ENCODE measurements at regions not wholly inside any gene's neighbourhood (a gene's known extent, or its start where the extent isn't known, plus 50 kb on each side); places are given as distances from the start of the nearest gene placed in this dataset.

GRCh38 chr3:5580826-5581225 is 393.3 kb downstream of the EDEM1 start:
- ATAC-seq (no peak), DNase-seq (ENCODE audit: low read depth in 1 of 2, low spot score in 1 of 2) (no peak), FAIRE-seq (no peak)
- H3K9me3 ChIP-seq: no peaks in the 10 kb centered on the region
- H3K4me2 ChIP-seq: no peak overlapping the region
- ChIA-PET POLR2A (no interaction called here), CTCF (interaction anchor here (0.5 to 0.6 kb wide), 2 partner anchors 554 to 684 kb away, joined by 3 read pairs; no protein-coding TSS in a partner anchor)
- WGBS (ENCODE audit: missing lambda C conversion rate): 2% methylated on average over 2 of the region's 2 CpGs
- TF ChIP-seq POLR2A (IDR thresholded peaks at IDR 0.05; ENCODE audit: low read length): no peak
- no peak overlapping the region for H3K4me3 ChIP-seq
- H3K4me1 ChIP-seq: no peaks in the 10 kb centered on the region
- no peak overlapping the region for H3K27ac ChIP-seq

GRCh38 chr3:5581743-5582142 is 394.2 kb downstream of the EDEM1 start:
- ChIA-PET POLR2A (no interaction called here), CTCF (no interaction called here)
- Histone ChIP-seq H3K4me3 (no peak overlapping the region), H3K4me1 (no peaks in the 10 kb centered on the region), H3K4me2 (no peak overlapping the region), H3K9me3 (no peaks in the 10 kb centered on the region), H3K27ac (no peak overlapping the region)
- DNase-seq (ENCODE audit: low read depth in 1 of 2, low spot score in 1 of 2): no peak
- WGBS (ENCODE audit: missing lambda C conversion rate): 6% methylated on average over 2 of the region's 2 CpGs
- no peak for ATAC-seq
- no peak for FAIRE-seq
- TF ChIP-seq KDM1A (IDR thresholded peaks at IDR 0.05; ENCODE audit: low read depth) (no peak), ZFP36 (IDR thresholded peaks at IDR 0.05; ENCODE audit: borderline replicate concordance, partially characterized antibody) (no peak)

DNA sequence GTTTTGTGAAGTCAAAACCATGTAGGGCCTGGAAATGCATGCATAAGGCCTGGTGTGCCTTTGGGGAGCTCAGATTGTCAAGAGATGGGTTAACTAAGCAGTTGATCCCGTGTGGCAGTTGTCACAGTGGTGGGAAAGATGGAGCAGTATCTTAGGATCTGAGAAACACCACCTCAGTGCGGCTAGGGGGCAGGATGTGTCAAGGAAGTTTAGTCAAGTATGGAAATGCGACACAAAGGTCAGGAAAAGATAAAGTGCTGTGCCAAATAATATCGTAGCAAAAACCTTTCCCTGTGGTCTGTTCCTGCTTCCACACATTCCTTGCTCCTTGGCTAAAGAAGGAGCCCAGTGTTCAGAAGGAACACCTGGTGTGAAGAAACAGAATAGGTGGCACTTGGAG is 396.4 kb downstream of the EDEM1 start:
- no peak overlapping the region for H3K4me2 ChIP-seq
- no peak overlapping the region for H3K27ac ChIP-seq
- no peak for TF ChIP-seq CHD4 (IDR thresholded peaks at IDR 0.05; ENCODE audit: borderline replicate concordance)
- TF ChIP-seq, protein P1, sequence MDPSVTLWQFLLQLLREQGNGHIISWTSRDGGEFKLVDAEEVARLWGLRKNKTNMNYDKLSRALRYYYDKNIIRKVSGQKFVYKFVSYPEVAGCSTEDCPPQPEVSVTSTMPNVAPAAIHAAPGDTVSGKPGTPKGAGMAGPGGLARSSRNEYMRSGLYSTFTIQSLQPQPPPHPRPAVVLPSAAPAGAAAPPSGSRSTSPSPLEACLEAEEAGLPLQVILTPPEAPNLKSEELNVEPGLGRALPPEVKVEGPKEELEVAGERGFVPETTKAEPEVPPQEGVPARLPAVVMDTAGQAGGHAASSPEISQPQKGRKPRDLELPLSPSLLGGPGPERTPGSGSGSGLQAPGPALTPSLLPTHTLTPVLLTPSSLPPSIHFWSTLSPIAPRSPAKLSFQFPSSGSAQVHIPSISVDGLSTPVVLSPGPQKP (IDR thresholded peaks at IDR 0.05; ENCODE audit: low read depth, low read length): no peak
- TF ChIP-seq RAD21 (conservative IDR thresholded peaks at IDR 0.05 in 1 of 2, IDR thresholded peaks at IDR 0.05 in 1 of 2): no peak
- TF ChIP-seq ESRRA (IDR thresholded peaks at IDR 0.05; ENCODE audit: borderline replicate concordance, low read length): no peak
- TF ChIP-seq, protein P2, sequence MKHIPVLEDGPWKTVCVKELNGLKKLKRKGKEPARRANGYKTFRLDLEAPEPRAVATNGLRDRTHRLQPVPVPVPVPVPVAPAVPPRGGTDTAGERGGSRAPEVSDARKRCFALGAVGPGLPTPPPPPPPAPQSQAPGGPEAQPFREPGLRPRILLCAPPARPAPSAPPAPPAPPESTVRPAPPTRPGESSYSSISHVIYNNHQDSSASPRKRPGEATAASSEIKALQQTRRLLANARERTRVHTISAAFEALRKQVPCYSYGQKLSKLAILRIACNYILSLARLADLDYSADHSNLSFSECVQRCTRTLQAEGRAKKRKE (CRISPR knock-in tag; IDR thresholded peaks at IDR 0.05; ENCODE audit: low read depth): no peak
- no peak for TF ChIP-seq SREBF2 (IDR thresholded peaks at IDR 0.05)
- no peak for TF ChIP-seq POLR2A (IDR thresholded peaks at IDR 0.05; ENCODE audit: low read length)
- TF ChIP-seq EHF (CRISPR knock-in tag; IDR thresholded peaks at IDR 0.05): no peak
- TF ChIP-seq HDAC2 (IDR thresholded peaks at IDR 0.05): no peak
- TF ChIP-seq FOXS1 (CRISPR knock-in tag; IDR thresholded peaks at IDR 0.05): no peak
- TF ChIP-seq CHD2 (IDR thresholded peaks at IDR 0.05; ENCODE audit: low read length, partially characterized antibody): no peak
- TF ChIP-seq HOXA7 (CRISPR knock-in tag; IDR thresholded peaks at IDR 0.05): no peak
- no peaks in the 10 kb centered on the region for H3K9me3 ChIP-seq
- POLR2A ChIA-PET: no interaction called here
- FAIRE-seq (no peak), ATAC-seq (no peak), DNase-seq (ENCODE audit: low read depth in 1 of 2, low spot score in 1 of 2) (peak in 1 of 2 experiments; percentile 4)
- 2% methylated on average over 4 of the region's 4 CpGs for WGBS (ENCODE audit: missing lambda C conversion rate)
- CTCF ChIA-PET: interaction anchor here (1.3 kb wide), 1 partner anchor 15 kb away, joined by 4 read pairs; no protein-coding TSS in a partner anchor
- no peaks in the 10 kb centered on the region for H3K4me1 ChIP-seq
- no peak overlapping the region for H3K4me3 ChIP-seq

- Histone ChIP-seq H3K9me3 (no peaks in the 10 kb centered on the region), H3K27ac (no peak overlapping the region), H3K4me3 (no peak overlapping the region), H3K4me1 (no peaks in the 10 kb centered on the region), H3K4me2 (no peak overlapping the region)
- ATAC-seq (no peak), DNase-seq (ENCODE audit: low read depth in 1 of 2, low spot score in 1 of 2) (no peak), FAIRE-seq (no peak)
- TF ChIP-seq SMC3 (IDR thresholded peaks at IDR 0.05) (no peak), HOXB5 (CRISPR knock-in tag; IDR thresholded peaks at IDR 0.05) (no peak), MYC (IDR thresholded peaks at IDR 0.05; ENCODE audit: borderline replicate concordance, low read length) (no peak)
- POLR2A ChIA-PET: no interaction called here
- CTCF ChIA-PET: no interaction called here
- 0% methylated on average over 2 of the region's 2 CpGs for WGBS (ENCODE audit: missing lambda C conversion rate)
These were observed 397.6 kb downstream of the EDEM1 start for GRCh38 chr3:5585085-5585484.

Data from A549 (cell line).